GM21825 (cell line): ENCODE measurements at regions not wholly inside any gene's neighbourhood (a gene's known extent, or its start where the extent isn't known, plus 50 kb on each side); places are given as distances from the start of the nearest gene placed in this dataset.
"Not testable (repeated sequence)": the region's sequence is repeated elsewhere in the genome, so short reads cannot be mapped to it uniquely, and the experiment has no call there.

Experiments
- ATAC-seq: cut with Tn5 transposase; IDR thresholded peaks from one replicate; pipeline ENCODE4 v1.9.1; 2021; ENCODE audit warnings: mild to moderate bottlenecking, moderate library complexity; ENCODE audit not compliant: unreplicated experiment

DNA sequence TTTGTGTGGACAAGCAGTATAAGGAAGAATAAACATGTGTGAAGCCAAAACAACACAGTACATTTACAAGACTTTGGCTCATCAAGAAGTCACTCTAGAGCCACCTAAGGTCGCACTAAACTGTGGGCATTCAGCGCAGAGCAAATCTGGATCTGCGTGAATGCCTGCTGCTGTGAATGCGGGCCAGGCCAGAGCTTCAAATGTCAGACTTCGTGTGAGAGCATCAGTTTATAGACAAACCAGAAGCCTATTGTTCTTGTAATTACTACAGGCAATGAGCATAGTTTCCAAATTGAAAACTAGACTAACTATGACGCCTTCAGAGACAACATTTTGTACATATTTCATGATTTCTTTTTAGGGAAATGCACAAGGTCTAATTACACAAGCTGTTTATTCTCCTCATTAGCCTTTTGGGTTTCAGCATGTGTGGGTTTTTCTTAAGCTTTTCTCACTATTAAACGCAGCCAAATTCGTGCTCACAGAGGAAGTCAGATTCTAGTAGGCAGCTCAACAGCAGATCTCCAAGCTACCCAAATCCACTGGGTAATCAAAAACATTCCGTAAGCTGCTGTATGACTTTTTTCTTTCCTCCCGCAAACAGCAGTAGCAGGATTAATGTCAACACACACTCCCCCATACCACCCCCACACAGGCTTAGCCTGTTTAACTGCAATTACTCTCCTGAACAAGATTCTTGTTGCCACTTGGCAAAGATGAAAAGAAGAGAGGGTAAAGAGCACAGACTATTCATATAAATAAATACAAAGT, 84.5 kb upstream of the SETMAR start:
- ATAC-seq = no peak

DNA sequence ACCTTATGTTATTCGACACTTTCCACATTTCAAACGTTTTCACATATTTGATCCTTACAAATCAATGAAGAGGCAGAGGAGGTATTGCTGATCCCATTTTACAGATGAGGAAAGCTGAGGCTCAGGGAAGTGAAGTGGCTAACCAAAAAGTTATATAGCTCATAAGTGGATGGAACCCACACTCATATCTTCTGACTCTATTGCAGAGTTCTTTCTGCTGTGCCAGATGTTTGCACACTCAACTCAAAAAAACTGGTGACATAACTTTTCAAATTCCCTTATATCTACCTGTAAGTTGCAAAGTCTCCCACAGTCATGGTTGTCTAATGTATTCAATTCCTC, 84.0 kb upstream of the SETMAR start:
- ATAC-seq = no peak

DNA sequence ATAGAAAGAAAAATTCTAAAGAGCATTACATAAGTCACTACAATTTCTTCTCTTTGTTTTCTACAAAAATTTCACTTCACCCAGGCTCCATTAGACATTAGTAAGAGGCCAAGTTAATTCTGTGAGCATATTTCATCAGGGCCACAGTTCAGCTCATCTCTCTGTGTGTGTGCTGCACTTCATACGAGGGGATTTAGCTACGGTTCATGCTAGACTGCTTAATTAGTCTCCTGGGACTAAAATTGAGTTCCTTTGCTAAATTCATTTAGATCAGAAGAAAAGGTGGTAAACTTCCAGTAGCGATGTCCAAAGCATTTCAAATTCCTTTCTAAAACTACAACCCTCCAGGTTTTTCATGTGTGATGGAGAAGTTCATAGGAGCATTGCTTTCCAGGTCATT, 83.1 kb upstream of the SETMAR start:
- ATAC-seq = no peak

DNA sequence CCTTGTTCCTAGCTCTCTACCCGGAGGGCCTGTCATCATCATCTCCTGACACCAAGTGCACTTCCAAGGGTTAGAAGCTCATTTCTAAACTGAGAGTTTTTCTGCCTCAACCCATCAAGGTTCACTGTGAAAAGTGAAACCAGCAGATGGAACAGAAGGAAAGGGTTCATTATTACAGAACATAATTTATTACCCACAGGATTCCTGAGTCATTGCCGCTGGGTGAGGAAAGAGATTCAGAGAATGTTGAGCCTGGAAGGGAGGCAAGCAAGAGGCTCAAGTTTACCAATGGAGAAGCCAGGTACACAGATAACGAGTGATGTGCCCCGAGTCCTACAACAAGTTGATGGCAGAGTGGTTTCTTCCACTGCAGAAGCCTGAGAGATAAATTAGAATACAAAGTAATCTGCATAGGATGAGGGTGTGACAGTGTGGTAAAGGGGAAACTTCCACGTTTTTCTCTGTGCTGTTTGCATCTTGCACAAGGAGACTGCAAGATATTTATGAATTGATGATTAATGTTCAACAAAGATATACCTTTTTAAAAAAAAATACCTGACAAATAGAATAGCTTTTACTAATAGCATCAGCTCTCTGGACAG, 80.5 kb upstream of the SETMAR start:
- ATAC-seq = no peak

DNA sequence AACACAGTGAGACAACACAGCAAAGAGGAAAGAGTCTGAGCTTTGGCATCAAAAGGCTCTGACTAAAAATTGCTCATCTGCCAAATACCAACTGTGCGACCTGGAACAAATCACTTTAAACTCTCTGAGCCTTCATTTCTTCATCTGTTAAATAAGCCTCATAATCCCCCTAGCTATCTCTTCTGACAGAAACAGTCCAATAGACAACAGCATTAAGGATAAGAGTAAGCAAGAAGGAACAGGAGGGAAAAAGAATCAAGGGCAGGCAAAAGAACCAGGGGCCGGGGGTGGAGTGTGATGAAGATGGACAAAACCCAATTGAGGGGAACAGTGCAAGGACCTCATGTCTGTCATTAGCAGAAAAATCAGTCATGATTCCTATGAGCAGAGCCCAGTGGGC, 79.4 kb upstream of the SETMAR start:
- ATAC-seq = no peak

DNA sequence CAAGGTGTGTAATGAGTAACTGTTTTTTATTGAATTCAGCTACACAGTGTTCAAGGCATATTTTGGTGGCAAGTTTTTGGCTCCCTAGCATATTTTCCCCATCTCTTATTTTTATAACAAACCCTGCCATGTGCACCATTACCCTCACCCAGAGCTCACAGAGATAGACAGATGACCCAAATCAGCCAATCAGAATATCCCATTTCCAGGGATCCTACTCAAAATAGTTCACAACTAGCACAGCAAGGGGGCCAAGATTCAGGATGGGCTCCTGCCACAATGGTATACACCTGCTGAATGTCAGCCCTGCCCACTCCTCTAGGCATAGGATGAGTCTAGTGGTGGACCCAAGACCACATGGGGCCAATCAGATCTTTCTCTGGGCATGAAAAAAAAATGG, 78.8 kb upstream of the SETMAR start:
- ATAC-seq = no peak

DNA sequence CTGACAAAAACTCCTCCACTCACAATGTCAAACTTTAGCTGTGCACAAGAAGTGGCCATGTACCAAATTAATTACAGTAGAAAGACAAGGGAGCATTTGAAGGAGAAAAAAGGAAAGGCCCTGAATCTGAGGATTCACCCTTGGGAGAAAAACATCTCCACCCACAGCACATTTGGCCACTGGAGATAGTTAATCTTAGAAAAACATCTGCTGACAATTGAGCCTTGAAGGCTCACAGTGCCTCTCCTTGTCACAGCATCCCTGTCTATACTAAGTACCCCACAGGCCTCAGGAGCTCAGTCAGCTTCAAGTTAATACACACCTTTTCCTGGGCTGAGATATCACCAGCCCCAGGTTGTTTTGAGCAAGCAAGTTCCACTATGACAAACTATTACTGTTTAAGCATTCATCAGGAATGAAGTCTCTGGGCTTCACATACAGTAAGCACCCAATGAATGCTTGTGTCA, 78.1 kb upstream of the SETMAR start:
- no peak for ATAC-seq

DNA sequence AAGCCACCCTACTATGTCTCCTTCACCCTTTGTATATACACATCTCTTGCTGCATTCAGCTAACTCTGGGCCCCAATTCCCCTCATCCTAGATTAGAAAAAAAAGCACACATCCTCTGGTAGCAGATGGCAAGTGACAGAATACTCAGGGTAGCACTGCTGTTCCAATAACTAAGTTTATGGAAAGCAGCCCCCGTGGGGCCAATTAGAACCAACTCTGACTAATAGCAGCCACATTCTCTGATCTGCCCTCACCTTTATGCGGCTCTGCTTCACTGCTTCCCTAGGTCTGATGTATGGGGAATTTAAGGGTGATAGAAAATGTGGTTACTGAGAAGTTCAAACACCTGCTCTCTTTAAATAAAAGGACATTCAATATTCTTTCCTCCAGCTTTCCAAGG, 74.9 kb upstream of the SETMAR start:
- no peak for ATAC-seq

DNA sequence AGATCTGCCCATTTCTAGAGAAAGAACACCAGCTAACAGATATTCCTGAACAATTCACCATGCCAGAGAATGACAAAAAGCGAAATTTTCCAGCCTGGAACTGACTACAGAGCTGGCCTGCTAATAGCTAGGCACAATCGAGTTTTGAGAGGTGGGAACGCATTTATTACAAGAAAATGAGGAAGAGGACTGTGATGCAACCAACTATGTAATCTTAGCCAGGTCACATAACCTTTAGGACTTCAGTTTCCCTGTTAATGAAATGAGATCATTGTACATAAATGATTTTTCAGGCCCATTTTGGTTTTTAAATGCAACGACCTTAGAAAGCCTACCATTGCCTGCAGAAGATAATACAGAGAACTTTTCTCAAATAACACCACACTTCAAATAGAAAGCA, 72.1 kb upstream of the SETMAR start:
- no peak for ATAC-seq

DNA sequence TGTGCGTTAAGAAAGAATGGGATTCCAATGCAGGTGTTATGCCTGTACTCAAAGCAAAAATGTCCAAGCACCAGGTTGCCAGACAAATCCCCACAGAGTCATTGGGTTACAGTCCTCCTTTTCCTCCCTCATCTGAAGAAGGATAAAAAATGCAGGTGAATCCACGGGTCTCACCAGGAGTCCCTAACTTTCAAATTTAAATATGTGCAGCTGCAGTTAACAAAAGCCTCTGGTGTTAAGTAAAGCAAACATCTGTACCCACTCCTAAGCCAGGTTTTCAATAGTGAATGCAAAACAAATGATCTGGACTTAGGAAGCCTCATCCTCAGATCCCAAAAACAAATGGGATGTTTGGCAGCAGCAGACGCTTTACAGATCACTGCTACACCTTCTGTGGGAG, 70.4 kb upstream of the SETMAR start:
- no peak for ATAC-seq

DNA sequence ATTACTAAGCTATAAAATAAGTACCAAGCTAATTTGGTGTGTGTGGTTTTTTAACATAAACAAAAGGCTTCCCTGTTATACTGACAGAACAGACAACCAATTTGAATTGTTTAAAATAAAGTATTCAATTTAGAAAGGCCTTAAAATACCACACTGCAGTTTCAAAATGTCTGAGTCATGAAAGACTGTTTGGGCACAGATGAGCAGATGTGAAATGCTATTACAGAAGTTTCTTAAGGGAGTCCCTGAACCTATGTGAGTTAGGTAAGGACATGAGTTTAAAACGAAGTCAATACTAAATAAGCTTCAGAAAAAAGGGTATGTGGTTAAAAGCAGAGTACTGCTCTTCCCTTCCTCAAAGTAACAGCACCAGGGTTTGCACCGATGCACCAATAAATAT, 69.7 kb upstream of the SETMAR start:
- no peak for ATAC-seq

DNA sequence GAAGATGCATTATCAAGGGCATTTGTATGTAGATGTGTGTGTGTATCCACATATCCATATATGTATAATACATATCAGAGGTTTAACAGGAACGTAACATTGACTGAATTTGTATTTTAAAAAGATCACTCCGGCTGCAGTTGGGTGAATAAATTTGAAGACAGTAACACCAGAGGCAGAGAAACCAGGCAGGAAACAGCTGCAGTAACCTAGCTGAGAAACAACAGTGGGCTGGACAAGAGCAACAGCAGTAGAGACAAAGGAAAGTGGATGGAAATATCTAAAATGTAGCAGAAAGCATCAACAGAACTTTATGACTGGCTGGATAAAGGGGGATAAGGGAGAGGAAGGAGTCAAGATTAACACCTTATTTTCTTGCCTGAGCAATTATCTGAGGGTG, 68.3 kb upstream of the SETMAR start:
- ATAC-seq = no peak

DNA sequence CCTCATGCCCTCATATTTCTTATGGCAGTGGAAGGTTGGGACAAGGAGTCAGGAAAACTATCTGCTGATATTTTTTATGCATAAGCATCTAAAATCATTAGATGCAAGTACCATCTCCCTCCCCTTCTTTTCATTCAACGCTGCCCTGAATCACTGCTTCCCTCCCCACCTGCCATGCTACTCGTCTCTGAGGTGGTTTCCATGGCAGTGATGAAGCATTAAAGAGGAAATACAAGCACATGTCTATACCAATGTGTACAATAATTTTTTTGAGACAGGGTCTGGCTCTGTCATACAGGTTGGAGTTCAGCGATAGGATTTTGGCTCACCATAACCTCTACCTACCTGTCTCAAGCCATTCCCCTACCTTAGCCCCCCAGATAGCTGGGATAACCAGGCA, 67.5 kb upstream of the SETMAR start:
- no peak for ATAC-seq

DNA sequence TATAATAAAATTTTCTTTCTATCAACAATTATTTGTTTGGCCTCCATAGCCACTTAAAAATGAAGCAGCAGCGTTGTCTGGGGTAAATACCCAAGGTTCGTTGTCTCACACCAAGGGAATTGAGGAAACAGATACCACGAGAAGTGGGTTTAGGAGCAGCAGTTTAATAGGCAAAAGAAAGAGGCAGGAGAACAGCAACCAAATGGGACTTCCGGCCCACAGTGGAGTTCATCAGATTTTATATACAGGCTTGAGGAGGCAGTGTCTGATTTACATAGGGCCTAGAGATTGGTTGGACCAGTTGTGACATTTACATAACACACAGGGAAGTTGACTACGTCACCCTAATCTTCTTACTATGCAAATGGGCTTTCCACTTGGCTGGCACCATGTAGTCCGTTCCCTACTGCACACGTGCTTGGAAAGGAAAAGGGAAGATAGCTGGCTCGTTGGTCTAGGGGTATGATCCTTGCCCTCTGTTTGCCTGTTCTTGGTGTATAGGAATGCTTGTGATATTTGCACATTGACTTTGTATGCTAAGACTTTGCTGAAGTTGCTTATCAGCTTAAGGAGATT, 61.5 kb upstream of the SETMAR start:
- ATAC-seq = no peak

DNA sequence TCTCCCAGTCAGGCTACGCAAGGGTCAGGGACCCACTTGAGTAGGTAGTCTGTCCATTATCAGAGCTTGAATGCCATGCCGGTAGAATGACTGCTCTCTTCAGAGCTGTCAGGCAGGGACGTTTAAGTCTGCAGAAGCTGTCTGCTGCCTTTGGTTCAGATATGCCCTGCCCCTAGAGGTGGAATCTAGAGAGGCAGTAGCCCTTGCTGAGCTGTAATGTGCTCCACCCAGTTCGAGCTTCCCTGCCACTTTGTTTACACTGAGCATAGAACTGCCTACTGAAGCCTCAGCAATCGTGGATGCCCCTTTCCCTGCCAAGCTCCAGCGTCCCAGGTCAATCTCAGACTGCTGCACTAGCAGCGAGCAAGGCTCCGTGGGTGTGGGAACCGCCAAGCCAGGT, 57.5 kb upstream of the SETMAR start:
- ATAC-seq = no peak

DNA sequence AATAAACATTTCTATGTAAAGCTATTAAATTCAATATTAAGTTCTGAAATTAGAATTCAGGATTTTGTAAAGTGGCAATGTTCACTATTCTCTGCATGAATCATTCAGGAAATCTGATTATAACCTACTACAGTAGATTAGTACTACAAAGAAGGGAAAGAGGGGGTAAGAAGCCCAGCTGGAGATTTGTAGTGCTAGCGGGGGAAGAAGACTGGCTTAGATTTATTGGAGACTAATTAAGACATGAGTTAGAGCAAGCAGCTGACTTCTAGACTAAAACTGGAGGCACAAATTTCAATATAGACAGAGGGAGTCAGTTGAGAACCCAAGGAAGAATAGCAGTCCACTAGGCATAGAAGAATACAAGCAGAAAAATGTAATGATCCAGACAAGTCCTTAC, 55.8 kb upstream of the SETMAR start:
- no peak for ATAC-seq

DNA sequence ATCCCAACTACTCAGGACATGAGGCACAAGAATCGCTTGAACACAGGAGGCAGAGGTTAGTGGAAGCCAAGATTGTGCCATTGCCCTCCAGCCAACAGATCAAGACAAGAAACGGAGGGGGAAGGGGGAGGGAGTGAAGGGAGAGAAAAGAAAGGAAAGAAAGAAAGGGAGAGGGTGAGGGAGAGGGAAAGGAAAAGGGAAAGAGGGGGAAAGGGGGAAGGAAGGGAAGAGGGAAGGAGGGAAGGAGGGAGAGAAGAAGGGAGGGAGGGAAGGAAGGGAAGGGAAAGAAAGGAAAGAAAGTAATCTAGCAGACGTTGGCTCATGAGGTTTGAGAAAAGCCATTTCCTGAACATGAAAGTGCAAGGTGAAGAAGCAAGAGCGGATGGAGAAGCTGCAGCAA, 53.1 kb upstream of the SETMAR start:
- no peak for ATAC-seq

DNA sequence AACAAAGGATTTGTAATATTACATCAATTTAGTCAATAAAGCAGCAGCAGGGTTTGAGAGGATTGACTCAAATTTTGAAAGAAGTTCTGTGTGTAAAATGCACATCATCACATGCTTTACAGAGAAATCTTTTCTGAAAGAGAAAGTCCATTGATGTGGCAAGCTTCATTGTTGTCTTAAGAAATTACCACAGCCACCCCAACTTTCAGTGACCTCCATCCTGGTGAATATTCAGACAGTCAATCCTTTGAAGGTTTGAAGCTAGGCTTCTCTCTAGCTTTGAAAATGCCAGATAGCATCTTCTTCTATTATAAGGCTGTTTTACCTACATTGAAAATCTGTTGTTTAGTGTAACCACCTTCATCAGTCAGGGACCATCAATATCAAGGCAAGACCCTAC, 51.8 kb upstream of the SETMAR start:
- ATAC-seq = no peak

DNA sequence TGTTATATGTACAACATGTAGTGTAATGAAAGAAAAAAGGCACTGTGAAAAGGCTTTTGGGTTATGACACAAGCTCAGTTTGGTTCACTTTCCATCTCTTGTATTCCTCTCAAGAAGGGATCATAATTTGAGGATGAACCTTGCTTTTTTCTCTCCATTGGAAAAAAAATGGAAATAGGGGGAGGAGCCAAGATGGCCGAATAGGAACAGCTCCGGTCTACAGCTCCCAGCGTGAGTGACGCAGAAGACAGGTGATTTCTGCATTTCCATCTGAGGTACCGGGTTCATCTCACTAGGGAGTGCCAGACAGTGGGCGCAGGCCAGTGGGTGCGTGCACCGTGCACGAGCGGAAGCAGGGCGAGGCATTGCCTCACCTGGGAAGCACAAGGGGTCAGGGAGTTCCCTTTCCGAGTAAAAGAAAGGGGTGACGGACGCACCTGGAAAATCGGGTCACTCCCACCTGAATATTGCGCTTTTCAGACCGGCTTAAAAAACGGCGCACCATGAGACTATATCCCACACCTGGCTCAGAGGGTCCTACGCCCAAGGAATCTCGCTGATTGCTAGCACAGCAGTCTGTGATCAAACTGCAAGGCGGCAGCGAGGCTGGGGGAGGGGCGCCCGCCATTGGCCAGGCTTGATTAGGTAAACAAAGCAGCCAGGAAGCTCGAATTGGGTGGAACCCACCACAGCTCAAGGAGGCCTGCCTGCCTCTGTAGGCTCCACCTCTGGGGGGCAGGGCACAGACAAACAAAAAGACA, 49.9 kb upstream of the SETMAR start:
- ATAC-seq = not testable (repeated sequence)
